Hematopoietic multipotent progenitor cell treated with erythropoietin and hydrocortisone succinate and interleukin-3 and kit ligand, for 8 days (in vitro differentiated cells): ENCODE measurements at regions not wholly inside any gene's neighbourhood (a gene's known extent, or its start where the extent isn't known, plus 50 kb on each side); places are given as distances from the start of the nearest gene placed in this dataset.
"Not testable (repeated sequence)": the region's sequence is repeated elsewhere in the genome, so short reads cannot be mapped to it uniquely, and the experiment has no call there.

Experiments
- DNase-seq: peaks from one replicate; pipeline ENCODE4 v3.0.0-alpha.2; 2015

GRCh38 chr3:124627501-124627908 is 102.7 kb upstream of the UMPS start:
- DNase-seq = peak; percentile 81

GRCh38 chr3:124628863-124629262 is 101.4 kb upstream of the UMPS start:
- no peak for DNase-seq

GRCh38 chr3:124629497-124629896 is 100.8 kb upstream of the UMPS start:
- no peak for DNase-seq

GRCh38 chr3:124630960-124631359 is 99.3 kb upstream of the UMPS start:
- no peak for DNase-seq

GRCh38 chr3:124631727-124632126 is 98.5 kb upstream of the UMPS start:
- no peak for DNase-seq

- DNase-seq = no peak
Measured at GRCh38 chr3:124632566-124633140, 97.6 kb upstream of the UMPS start.

GRCh38 chr3:124633524-124633923 is 96.7 kb upstream of the UMPS start:
- no peak for DNase-seq

- DNase-seq = no peak
Measured at GRCh38 chr3:124634210-124635168, 95.8 kb upstream of the UMPS start.

- no peak for DNase-seq
Measured at GRCh38 chr3:124635169-124635539, 95.1 kb upstream of the UMPS start.

- DNase-seq = no peak
Measured at GRCh38 chr3:124636101-124636862, 94.0 kb upstream of the UMPS start.

GRCh38 chr3:124636863-124637296 is 93.4 kb upstream of the UMPS start:
- DNase-seq = no peak

GRCh38 chr3:124639406-124640237 is 90.6 kb upstream of the UMPS start:
- DNase-seq = peak; percentile 38

- no peak for DNase-seq
Measured at GRCh38 chr3:124640635-124641306, 89.5 kb upstream of the UMPS start.

GRCh38 chr3:124643453-124643852 is 86.8 kb upstream of the UMPS start:
- no peak for DNase-seq

- DNase-seq = not testable (repeated sequence)
Measured at GRCh38 chr3:124646186-124646585, 84.1 kb upstream of the UMPS start.

GRCh38 chr3:124648551-124648950 is 81.7 kb upstream of the UMPS start:
- DNase-seq = no peak

GRCh38 chr3:124650798-124651197 is 79.5 kb upstream of the UMPS start:
- no peak for DNase-seq

GRCh38 chr3:124651416-124651815 is 78.8 kb upstream of the UMPS start:
- DNase-seq = not testable (repeated sequence)

GRCh38 chr3:124652009-124652408 is 78.2 kb upstream of the UMPS start:
- DNase-seq = no peak

- DNase-seq = no peak
Measured at GRCh38 chr3:124653071-124653796, 77.0 kb upstream of the UMPS start.

GRCh38 chr3:124653797-124654469 is 76.3 kb upstream of the UMPS start:
- peak; percentile 70 for DNase-seq
